NT2/D1 (cell line): ENCODE measurements at regions not wholly inside any gene's neighbourhood (a gene's known extent, or its start where the extent isn't known, plus 50 kb on each side); places are given as distances from the start of the nearest gene placed in this dataset.
A peak's percentile ranks its signal among the peaks of the same experiment; 100 is the strongest.

ENCODE experiments used
- DNase-seq: peaks from one replicate; pipeline ENCODE4 v3.0.0-alpha.2; 2011; ENCODE audit warnings: low read depth, low spot score
- H3K27me3 ChIP-seq: 2 replicates; pipeline ENCODE4 v1.6.0; 2011; ENCODE audit warnings: mild to moderate bottlenecking; ENCODE audit not compliant: insufficient read length, insufficient read depth
- H3K36me3 ChIP-seq: 2 replicates; pipeline ENCODE4 v1.6.1; 2011; ENCODE audit warnings: mild to moderate bottlenecking, low read length, mixed read lengths; ENCODE audit not compliant: insufficient read depth, insufficient read length
- H3K4me1 ChIP-seq: 2 replicates; pipeline ENCODE4 v1.5.1; 2011; ENCODE audit not compliant: insufficient read depth, insufficient read length
- H3K4me3 ChIP-seq: 2 replicates; pipeline ENCODE4 v1.5.1; 2011; ENCODE audit warnings: low read depth; ENCODE audit not compliant: insufficient read length
- H3K9ac ChIP-seq: 2 replicates; pipeline ENCODE4 v1.6.0; 2011; ENCODE audit warnings: low read depth; ENCODE audit not compliant: insufficient read length
- H3K9me3 ChIP-seq: 2 replicates; pipeline ENCODE4 v1.5.1; 2011; ENCODE audit warnings: mild to moderate bottlenecking, low read length; ENCODE audit not compliant: insufficient read depth
- SUZ12 ChIP-seq: IDR thresholded peaks from 2 replicates; pipeline ENCODE4 v1.6.1; 2011; ENCODE audit not compliant: insufficient read length, insufficient read depth; ENCODE audit errors: extremely low read depth
- YY1 ChIP-seq: IDR thresholded peaks from 2 replicates; pipeline ENCODE4 v1.6.1; 2011; ENCODE audit not compliant: insufficient read length, insufficient read depth
- ZNF274 ChIP-seq: IDR thresholded peaks from 2 replicates; pipeline ENCODE4 v1.6.1; 2011; ENCODE audit warnings: mild to moderate bottlenecking, low read depth, low read length

- H3K27me3 ChIP-seq: peaks cover 59% of the 10 kb centered on the region
- H3K4me3 ChIP-seq: peak overlapping the region; percentile 4
- no peaks in the 10 kb centered on the region for H3K36me3 ChIP-seq
- no peak for TF ChIP-seq SUZ12
- TF ChIP-seq YY1: no peak
- TF ChIP-seq ZNF274: no peak
- DNase-seq: no peak
- H3K9ac ChIP-seq: no peak overlapping the region
- peaks cover 8% of the 10 kb centered on the region for H3K4me1 ChIP-seq
- no peaks in the 10 kb centered on the region for H3K9me3 ChIP-seq
Measured at GRCh38 chr14:56730538-56731145, 79.6 kb downstream of the OTX2 start.

GRCh38 chr14:56724013-56724412 lies 86.3 kb downstream of the OTX2 start:
- H3K4me3 ChIP-seq: no peak overlapping the region
- H3K9ac ChIP-seq: no peak overlapping the region
- TF ChIP-seq YY1: no peak
- TF ChIP-seq SUZ12: no peak
- TF ChIP-seq ZNF274: no peak
- no peaks in the 10 kb centered on the region for H3K36me3 ChIP-seq
- DNase-seq: no peak
- H3K27me3 ChIP-seq: peaks cover 3% of the 10 kb centered on the region
- no peaks in the 10 kb centered on the region for H3K9me3 ChIP-seq
- H3K4me1 ChIP-seq: no peaks in the 10 kb centered on the region

- H3K4me1 ChIP-seq: no peaks in the 10 kb centered on the region
- no peaks in the 10 kb centered on the region for H3K9me3 ChIP-seq
- no peaks in the 10 kb centered on the region for H3K27me3 ChIP-seq
- no peak for TF ChIP-seq SUZ12
- no peaks in the 10 kb centered on the region for H3K36me3 ChIP-seq
- H3K4me3 ChIP-seq: no peak overlapping the region
- H3K9ac ChIP-seq: no peak overlapping the region
- no peak for DNase-seq
Measured at GRCh38 chr14:56723418-56723817, 86.9 kb downstream of the OTX2 start.

- Histone ChIP-seq H3K4me3 (no peak overlapping the region), H3K9ac (no peak overlapping the region), H3K36me3 (no peaks in the 10 kb centered on the region), H3K27me3 (no peaks in the 10 kb centered on the region), H3K4me1 (no peaks in the 10 kb centered on the region), H3K9me3 (no peaks in the 10 kb centered on the region)
- no peak for TF ChIP-seq YY1
- no peak for TF ChIP-seq ZNF274
- no peak for TF ChIP-seq SUZ12
- DNase-seq: no peak
Measured at GRCh38 chr14:56720703-56721460, 89.4 kb downstream of the OTX2 start.

GRCh38 chr14:56718312-56718711 lies 92.0 kb downstream of the OTX2 start:
- Histone ChIP-seq H3K9me3 (no peaks in the 10 kb centered on the region), H3K9ac (no peak overlapping the region), H3K4me1 (no peaks in the 10 kb centered on the region), H3K4me3 (no peak overlapping the region), H3K27me3 (no peaks in the 10 kb centered on the region), H3K36me3 (no peaks in the 10 kb centered on the region)
- TF ChIP-seq ZNF274: no peak
- TF ChIP-seq SUZ12: no peak
- TF ChIP-seq YY1: no peak
- DNase-seq: no peak

- Histone ChIP-seq H3K36me3 (no peaks in the 10 kb centered on the region), H3K9ac (no peak overlapping the region), H3K27me3 (no peaks in the 10 kb centered on the region), H3K9me3 (no peaks in the 10 kb centered on the region), H3K4me3 (no peak overlapping the region), H3K4me1 (no peaks in the 10 kb centered on the region)
- TF ChIP-seq SUZ12 (no peak), ZNF274 (no peak), YY1 (no peak)
- DNase-seq: no peak
Measured at GRCh38 chr14:56716705-56717104, 93.6 kb downstream of the OTX2 start.

GRCh38 chr14:56715938-56716337 lies 94.3 kb downstream of the OTX2 start:
- no peaks in the 10 kb centered on the region for H3K36me3 ChIP-seq
- H3K9me3 ChIP-seq: no peaks in the 10 kb centered on the region
- H3K4me1 ChIP-seq: no peaks in the 10 kb centered on the region
- no peak overlapping the region for H3K4me3 ChIP-seq
- H3K9ac ChIP-seq: no peak overlapping the region
- no peak for DNase-seq
- H3K27me3 ChIP-seq: no peaks in the 10 kb centered on the region
- TF ChIP-seq YY1: no peak
- no peak for TF ChIP-seq ZNF274
- TF ChIP-seq SUZ12: no peak
